ENCODE measurements at regions not wholly inside any gene's neighbourhood (a gene's known extent, or its start where the extent isn't known, plus 50 kb on each side); places are given as distances from the start of the nearest gene placed in this dataset.

GRCh38 chr3:170690661-170690981 is 104.7 kb upstream of the SLC7A14 start:
- TF ChIP-seq TSHZ2 (CRISPR knock-in tag; IDR thresholded peaks at IDR 0.05) (no peak), ZNF565 (CRISPR knock-in tag; conservative IDR thresholded peaks at IDR 0.05; ENCODE audit: low read depth) (no peak)

Measured in SK-N-SH treated with all-trans-retinoic acid at 6 μM for 48 hours (cell line).